HG03159 (cell line): ENCODE measurements at regions not wholly inside any gene's neighbourhood (a gene's known extent, or its start where the extent isn't known, plus 50 kb on each side); places are given as distances from the start of the nearest gene placed in this dataset.

Source experiments
- ATAC-seq: cut with Tn5 transposase; IDR thresholded peaks from one replicate; pipeline ENCODE4 v1.9.1; 2021; ENCODE audit warnings: mild to moderate bottlenecking, moderate library complexity; ENCODE audit not compliant: unreplicated experiment

DNA sequence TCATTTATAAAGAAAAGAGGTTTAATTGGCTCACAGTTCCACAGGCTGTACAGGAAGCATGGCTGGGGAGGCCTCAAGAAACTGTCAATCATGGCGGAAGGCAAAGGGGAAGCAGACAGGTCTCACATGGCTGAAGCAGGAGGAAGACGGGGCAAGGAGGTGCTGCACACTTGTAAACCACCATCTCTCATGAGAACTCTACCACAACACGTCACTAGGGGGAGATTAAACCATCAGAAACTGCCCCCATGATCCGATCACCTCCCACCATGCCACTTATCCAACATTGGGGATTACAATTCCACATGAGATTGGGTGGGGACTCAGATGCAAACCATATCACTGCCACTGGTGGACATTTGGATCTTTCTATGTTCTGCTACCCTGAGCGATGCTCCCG, 351.4 kb downstream of the NPHP4 start:
- ATAC-seq, result no peak

DNA sequence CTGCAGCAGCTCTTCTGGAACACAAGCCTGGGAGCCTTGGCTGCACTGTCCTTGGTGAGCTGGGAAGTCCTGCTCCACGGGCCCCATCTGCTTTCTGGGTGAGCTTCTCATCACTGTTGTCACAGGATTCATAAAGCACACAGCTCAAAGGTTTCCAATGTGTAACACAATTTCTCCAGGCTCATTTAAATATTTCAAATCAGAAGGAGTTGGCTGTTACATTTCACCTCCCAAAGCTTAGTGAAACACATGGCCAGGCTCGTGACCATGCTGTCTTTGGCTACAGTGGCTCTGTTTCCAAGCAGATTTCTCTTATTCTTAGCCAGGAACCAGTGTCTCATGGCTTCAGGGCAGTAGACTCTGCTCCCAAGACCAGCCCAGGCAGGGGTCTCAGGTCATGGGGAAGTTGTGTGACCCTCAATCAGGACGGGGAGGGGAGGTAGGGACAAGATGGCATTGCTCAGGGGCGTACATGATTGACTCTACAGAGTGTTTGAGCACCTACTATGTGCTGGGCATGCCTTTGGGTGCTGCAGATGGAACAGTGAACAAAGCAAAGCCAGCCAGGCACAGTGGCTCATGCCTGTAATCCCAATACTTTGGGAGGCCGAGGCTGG, 353.0 kb downstream of the NPHP4 start:
- ATAC-seq, result no peak

DNA sequence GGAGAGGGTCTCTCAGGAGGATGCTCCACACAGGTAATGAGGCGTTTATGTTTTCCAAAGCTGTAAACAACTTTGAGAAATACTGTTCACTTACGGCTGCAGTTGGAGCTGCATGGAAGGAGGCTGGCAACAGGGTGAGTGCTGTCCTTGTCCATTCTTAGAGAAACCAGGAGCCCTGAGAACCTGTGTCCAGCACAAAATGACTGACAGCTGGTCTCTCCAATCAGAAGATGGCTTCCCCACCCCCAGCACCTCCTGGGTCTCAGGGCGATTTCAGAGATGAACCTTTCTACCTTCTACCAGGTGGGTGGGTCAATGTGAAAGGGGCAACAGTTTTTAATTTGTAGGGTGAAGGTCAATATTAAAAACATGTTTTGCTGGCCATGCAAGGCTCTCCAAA, 353.6 kb downstream of the NPHP4 start:
- ATAC-seq, result no peak

DNA sequence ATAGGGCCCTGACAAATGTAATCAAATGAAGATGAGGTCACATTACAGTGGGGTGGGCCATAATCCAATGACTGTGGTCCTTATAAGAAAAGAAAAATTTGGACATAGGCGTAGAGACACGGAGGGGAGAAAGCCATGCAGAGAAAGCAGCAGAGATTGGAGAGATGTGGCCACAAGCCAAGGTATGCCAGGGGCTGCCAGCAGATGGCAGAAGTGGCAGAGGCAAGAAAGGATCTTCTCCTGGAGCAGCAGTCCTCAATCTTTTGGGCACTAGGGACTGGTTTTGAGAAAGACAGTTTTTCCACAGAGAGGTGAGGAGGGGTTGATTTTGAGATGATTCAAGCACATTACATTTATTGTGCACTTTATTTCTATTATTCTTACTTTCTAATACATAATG, 355.1 kb downstream of the NPHP4 start:
- ATAC-seq, result no peak

DNA sequence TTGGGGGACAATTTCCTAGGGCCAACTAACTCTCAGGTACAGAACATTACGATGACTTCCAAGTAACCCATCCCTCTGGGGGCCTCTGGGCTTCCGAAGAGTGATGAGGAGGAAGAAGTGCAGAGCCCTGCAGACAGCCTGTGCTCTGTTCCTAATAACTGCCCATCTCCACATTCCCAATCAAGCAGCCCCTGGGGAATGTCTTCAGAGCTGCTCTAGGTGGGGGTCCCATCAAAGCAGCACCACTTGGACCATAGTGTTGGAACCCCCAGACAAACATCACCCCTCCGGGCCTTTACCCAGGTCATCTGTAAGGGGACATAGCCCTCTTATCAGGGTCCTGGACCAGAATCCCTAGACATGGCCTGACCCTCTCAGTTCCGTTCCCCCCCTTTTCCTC, 357.3 kb downstream of the NPHP4 start:
- no peak for ATAC-seq

DNA sequence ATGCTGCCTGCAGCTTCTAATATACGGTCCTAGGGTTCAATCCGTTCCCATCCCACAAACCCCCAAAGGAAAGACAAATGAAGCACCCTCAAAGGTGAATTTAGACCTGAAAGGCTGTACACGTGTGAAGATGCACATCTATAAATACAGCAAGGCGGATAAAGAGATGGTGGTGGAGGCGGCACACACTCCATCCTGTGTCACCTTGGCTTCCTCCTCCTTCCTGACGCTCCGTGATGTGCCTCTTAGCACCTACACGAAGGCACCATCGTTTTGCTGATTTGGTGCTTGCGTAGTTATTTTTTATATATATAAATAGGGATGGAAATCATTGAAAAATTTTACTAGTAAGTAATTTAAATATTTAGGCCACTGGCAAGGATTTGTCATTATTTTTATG, 359.4 kb downstream of the NPHP4 start:
- ATAC-seq, result no peak

DNA sequence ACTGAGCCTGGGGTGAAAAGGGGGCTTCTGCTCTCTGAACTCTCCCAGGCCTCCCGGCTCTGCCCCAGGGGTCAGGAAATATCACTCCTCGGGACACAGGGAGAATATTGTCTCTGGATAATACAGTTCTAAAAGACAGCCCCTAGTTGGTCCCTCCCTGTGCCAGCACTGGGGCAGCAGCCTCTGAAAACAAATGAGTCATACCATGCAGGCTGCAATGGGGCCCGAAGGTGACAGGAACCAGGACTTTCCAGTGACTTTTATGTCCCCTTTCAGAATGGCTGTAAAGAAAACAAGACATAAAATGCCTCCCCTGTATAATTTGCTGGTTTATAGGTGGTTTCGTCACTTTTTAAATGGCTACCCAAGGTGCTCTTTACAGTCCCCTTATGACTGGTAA, 360.0 kb downstream of the NPHP4 start:
- ATAC-seq, result no peak

DNA sequence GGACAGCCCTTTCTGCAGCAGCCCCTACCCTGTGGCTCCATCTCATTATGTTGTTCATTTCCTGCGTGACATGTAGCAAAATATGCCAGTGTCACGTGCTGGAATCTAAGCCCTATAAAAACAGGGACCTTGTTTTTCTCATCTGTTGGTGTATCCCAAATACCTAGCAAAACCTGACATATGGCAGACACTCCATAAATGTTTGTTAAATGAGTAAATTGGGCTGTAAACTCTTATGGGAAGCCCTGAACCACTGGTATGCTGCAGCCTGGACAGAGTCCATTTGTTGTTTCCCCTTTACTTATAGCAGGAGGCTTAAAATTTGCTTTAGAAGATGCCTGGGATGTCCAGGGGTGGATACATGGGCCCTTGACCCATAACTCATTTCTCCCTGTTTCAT, 363.8 kb downstream of the NPHP4 start:
- ATAC-seq, result no peak

DNA sequence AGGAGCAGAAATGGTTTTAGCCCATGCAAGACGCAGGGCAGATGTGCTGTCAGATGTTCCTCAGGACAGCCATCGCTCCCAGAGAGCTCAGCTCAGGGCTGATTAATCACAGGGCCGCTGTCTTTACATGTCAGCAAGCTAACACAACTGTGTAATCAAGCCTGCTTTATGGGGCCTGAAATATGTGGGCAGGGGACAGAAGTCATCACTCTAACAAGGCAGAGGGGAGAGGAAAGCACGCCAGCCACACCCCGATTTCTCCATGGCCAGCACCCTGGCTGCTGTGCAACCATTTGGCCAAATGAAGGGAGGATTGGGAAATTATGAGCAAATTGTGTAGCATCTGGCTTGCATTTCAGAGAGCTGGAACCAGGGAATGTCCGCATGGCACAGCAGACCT, 368.8 kb downstream of the NPHP4 start:
- ATAC-seq, result no peak

DNA sequence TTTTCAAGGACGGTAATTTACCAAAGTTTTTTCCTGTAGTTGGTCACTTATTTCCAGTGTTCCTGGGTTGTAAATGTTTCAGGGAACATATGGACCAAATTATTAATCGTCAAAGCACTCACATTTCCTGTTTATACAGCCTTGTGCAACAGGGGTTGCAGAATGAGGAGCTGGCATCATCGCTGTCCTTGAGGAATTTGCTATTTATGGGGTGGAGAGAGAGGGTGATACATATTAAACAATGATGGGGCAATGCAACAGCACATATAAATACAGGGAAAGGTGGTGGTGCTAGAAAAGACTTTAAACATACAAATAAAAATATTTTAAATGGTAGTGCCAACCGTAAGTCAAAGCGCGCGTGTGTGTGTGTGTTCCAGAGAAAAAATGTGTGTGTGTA, 369.8 kb downstream of the NPHP4 start:
- no peak for ATAC-seq

DNA sequence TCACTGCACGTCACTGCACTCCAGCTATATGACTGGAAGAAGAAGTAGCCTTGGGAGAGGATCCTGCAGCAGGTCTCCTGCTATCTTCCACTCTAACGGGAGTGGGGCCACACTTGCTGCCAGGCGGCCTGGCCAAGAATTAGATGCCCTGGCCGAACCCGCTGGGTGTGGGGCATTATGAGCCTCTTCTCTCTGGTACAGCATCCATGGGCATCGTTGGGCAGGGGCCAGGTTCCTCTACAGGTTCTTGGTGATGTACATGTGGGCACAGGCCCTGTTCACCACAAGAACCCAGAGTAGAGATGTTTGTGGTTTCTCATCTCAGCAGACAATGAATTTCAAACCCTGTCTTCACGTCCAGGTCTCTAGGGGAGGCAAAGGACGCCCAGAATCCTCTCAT, 370.5 kb downstream of the NPHP4 start:
- ATAC-seq, result no peak

DNA sequence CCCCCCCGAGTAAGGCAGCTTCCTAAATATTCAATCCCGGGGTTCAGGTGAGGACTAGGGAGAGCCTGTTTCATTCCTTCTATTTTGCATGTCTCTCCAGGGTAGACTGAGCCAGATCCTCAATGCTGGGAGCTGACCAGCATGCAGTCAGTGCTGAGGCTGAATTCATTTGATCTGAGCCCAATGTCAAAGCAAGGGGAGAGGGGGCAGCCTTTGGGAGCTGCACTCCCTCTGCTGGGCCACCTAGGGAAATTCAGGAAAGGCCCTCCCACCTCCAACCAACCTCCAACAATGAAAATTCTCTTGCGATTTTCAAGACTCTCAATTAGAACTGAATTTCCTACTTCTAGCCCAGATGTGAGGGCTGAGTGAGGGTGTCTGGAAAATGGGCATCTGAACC, 371.2 kb downstream of the NPHP4 start:
- no peak for ATAC-seq

DNA sequence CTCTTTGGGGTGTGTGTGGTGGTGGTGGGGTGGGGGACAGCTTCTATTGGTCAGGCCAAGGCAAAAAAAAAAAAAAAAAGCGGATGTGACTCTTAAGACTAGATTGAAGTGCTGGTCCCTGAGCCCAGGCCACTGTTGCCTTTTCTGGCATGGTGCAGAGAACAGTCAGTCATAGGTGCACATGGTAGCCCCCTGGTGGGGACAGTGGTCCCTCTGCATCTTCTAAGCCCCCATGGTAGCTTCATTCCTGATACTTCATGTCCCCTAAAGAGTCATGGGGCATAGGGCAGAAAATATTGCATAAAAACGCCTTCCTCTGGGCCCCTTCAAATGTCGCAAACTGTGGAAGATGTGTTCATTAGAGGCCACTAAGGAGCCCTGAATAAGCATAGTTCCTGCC, 371.8 kb downstream of the NPHP4 start:
- no peak for ATAC-seq

DNA sequence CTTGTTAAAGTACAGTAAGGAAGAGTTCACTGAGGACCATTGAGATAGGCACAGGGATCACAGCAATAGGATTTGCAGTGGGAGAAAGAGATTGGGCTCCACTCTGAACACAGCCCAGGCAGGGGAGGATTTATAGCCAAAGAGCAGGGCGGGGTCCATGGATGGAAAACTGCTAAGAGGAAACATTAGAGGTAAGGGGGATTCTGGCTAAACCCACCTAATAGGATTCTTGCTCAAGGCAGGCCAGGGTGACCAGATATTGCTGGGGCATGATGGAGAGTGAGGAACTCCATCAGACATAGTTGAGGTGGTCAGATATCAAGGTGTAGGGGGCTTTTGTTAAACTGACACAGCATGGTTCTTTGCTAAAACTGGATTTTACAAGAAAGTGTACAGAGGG, 372.8 kb downstream of the NPHP4 start:
- ATAC-seq, result no peak

DNA sequence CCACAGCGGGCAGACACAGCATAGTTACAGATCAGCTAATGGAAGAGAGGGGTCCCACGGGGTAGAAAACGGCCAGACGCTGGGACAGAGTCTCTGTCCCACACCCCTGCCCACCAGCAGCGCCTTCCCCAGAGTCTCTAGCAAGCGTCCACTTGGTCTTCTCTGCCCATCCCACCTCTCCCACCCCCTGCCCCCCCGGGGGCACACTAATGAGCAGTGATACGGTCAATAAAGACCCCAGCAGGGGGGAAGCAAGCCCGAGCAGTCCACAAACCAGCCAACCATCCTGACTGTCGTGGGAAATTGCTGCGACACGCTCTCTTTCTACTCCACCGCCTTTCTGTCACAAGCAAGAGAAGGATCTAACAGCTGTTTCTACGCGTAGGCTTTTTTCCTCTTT, 374.7 kb downstream of the NPHP4 start:
- no peak for ATAC-seq

DNA sequence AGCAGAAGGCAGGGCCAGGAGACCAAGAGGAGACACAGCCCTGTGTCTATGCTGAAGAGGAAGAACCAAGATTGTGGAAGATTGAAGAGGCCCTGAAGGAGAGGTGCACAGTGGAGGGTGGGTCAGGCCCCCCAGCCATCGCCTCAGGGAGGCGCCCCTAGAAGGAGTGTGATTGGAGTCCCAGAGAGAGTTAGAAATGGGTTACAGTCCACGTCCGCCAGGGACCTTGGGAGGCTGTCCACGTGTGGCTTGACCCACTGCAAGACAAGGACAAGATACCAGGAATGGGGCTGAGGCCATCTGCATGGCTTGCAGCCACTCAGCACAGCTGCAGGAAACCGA, 375.1 kb downstream of the NPHP4 start:
- no peak for ATAC-seq

DNA sequence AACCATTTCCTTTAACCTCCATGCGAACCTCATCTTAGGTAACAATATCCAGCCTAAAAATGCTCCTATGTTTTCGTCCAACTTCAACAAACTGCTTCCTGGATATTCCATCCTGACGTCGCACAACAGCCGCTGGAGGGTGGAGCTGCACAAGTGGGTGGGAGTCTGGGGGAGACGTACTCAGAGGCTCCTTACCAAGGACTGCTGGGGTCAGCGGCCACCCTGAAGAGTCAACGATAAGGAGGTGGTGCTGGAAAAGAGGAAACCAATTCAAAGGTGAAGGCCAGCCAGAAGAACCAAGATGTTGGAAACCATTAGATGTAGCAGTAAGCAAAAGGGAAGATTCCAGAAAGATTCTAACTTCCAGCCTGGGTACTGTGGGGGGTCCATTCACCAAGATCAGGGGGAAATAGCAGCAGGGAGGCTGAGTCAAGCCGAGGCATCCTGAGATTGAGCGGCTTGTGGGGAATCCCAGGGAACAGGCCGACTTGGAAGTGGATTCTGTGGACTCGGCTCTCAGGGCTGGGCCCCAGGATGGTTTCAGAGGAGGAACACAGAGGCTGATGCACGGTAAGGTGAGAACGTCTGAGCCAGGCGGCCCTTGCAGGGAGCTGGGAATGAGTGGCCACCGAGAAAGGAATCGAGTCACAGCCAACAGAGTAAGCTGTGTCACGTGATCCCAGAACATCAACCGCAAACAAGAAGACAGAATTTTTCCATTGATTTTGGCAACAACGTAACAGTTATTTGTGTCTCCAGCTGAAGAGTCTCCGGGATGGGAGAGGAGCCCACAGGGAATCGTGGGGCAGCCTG, 375.7 kb downstream of the NPHP4 start:
- ATAC-seq, result no peak

DNA sequence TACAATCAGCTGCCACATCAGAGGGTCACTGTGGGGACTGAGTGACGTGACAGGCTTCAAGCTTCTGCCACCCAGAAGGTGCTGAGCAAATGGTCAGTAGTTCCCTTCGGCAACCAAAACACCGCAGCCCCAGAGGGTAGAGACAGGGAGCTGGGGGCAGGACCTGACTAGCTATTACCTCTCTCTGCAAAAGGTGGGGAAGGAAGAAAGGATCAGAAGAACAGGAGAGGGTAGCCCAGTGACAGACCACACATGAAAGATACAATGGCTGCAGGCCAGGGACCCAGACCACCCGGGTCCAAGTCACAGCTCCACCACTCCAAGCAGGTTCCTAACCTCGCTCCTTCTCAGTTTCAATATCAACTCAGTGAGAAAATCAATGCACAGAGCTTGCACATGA, 377.1 kb downstream of the NPHP4 start:
- no peak for ATAC-seq

DNA sequence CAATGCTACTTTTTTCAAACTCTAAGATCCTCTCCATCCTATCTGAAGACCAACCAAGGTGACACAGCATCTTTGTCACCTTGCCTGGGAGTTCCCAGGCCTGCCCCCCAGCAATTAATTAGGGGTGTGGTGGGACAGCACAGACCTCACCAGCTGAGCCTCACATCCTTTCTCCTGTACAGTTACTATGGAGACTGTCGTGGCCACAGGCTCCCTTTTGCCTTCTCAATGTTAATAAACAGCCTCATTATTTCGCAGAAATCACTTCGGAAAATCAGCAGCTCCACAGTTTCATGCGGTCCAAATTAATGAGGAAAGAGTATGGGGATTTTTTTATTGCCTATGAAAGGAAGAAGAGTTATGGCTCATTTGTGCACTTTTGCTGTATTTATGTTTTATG, 378.3 kb downstream of the NPHP4 start:
- ATAC-seq, result no peak

DNA sequence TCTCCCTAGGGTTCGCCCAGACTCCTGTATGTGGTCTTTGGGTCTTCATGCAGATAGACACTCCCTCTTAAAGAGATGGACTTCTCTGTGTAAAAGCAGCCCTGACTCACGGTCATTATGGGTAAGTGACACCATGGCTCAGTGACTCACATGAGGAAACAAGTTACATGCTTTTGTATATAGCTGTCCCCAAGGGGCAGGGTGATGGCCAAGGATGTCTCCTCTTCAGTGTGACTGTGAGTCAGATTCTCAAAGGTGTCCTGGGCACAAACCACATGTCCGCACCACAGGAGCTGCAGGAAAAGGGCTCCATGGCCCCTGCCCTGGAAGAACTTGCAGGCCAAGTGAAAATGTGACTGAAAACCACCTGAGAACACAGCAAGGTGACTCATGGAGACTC, 380.4 kb downstream of the NPHP4 start:
- no peak for ATAC-seq

DNA sequence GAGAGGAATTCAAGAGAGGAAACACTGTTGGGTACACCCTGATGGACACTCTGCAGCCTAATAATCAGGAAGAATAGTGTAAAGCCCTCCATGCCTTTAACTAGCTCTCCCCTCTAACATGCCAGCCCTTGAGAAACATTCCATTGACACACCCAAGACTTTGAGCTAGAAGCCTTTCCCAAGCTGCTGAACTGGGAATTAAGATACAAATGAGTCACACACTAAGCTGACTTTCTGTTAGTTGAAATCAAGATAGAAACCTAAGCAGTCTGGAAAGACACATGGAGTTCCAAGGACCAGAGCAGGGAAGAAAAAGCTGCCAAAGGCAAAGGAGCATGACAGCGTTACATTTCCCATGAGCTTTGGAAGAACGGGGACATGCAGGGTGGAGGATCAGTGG, 380.8 kb downstream of the NPHP4 start:
- no peak for ATAC-seq

DNA sequence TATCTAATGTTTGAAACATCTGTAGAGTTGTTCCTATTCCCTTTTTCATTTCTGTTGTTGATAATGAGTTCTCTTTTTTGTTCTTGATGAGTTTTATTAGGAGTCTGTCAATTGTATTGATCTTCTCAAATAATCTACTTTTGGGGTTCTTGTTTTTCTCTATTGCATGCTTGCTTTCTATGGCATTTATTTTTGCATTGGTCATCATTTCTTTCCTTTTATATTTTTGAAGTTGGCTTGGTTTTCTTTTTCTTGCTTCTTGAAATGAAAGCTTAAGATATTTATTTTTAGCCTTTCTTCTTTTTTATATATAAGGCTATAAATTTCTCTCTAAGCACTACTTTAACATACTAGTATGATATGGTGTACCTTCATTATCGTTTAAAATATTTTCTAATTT, 381.8 kb downstream of the NPHP4 start:
- ATAC-seq, result no peak
